GM10248 (cell line): ENCODE measurements at regions not wholly inside any gene's neighbourhood (a gene's known extent, or its start where the extent isn't known, plus 50 kb on each side); places are given as distances from the start of the nearest gene placed in this dataset.

Experiments used
- CTCF ChIA-PET: fragments of 300-600 bp; sonication (Branson Sonifier 250); formaldehyde crosslinking; extraction: SDS; loops from one replicate; lab custom pipeline; 2021; ENCODE audit warnings: antibody characterized with exemption; lab: Yijun Ruan, JAX
- POLR2A ChIA-PET: fragments of 350-650 bp; sonication (Branson Sonifier 250); formaldehyde crosslinking; extraction: SDS; loops from one replicate; lab custom pipeline; 2020; ENCODE audit warnings: antibody characterized with exemption; lab: Yijun Ruan, JAX
- DNase-seq: peaks from one replicate; pipeline ENCODE4 v3.0.0; 2012; ENCODE audit errors: extremely low spot score
- CTCF ChIP-seq: IDR thresholded peaks from 2 replicates; pipeline ENCODE4 v1.5.1; 2012; ENCODE audit warnings: mild to moderate bottlenecking, low read depth; ENCODE audit errors: extremely low read depth, missing control alignments, control extremely low read depth

GRCh38 chr1:38452246-38452645 is 405.7 kb upstream of the POU3F1 start:
- CTCF ChIA-PET = interaction anchor here (1.3 kb wide), 1 partner anchor 10 kb away, joined by 3 read pairs; no protein-coding TSS in a partner anchor

DNA sequence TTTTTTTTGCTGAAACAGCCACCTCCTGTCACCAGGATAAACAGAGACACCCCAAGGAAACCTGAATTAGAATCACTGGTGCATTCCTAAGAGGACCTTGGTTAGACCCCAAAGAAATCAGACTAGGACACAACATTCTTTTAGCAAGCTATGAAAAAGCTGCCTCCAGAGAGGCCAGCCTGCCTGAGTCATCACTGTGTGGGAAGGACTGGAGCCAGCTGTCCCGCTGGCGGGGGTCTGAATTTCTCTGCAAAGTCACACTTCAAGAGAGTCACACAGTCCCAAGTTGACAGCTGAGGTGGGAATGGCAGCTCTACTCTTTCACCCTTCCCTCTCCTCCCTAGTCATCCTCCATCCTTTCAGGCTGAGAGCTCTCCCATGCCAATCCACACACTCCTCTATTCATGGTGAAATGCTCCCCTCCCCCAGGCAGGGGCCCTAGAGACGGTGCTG is 405.0 kb upstream of the POU3F1 start:
- no peak for TF ChIP-seq CTCF
- ChIA-PET POLR2A (no interaction called here), CTCF (interaction anchor here (1.3 kb wide), 1 partner anchor 9 kb away, joined by 3 read pairs; no protein-coding TSS in a partner anchor)
- no peak for DNase-seq

More at GRCh38 chr1:38452246-38452645, 405.7 kb upstream of the POU3F1 start:
- TF ChIP-seq CTCF = no peak
- DNase-seq = no peak
- POLR2A ChIA-PET = no interaction called here

- ChIA-PET POLR2A (no interaction called here), CTCF (interaction anchor here (1.4 kb wide), 2 partner anchors 11 to 16 kb away, joined by 3 to 4 read pairs; no protein-coding TSS in a partner anchor)
- no peak for TF ChIP-seq CTCF
- DNase-seq = no peak
Observed at GRCh38 chr1:38448893-38449292, 402.3 kb upstream of the POU3F1 start.

DNA sequence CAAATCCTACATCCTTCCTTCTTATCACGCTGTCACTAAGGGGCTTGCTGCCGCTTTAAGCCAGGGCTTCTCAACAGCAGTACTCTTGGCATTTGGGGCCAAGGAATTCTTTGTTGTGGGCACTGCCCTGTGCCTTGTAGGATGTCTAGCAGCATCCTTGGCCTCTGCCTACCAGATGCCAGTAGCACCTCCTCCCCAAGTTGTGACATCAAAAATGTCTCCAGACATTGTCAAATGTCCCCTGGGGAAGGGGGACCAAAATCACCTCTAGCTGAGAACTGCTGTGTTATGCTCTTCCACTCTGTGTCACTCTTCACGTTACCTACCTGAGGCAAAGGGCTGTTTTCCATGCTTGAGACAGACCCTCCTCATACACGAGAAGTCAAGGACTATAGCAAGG is 400.3 kb upstream of the POU3F1 start:
- ChIA-PET POLR2A (no interaction called here), CTCF (interaction anchor here (1.5 kb wide), 1 partner anchor 11 kb away, joined by 4 read pairs; no protein-coding TSS in a partner anchor)
- no peak for DNase-seq
- no peak for TF ChIP-seq CTCF

GRCh38 chr1:38444770-38445442 is 398.3 kb upstream of the POU3F1 start:
- ChIA-PET POLR2A (no interaction called here), CTCF (interaction anchor here (1.5 to 2.4 kb wide), 2 partner anchors 12 to 16 kb away, joined by 3 to 8 read pairs; no protein-coding TSS in a partner anchor)
- no peak for DNase-seq
- no peak for TF ChIP-seq CTCF

GRCh38 chr1:38444311-38444710 is 397.7 kb upstream of the POU3F1 start:
- POLR2A ChIA-PET = no interaction called here
- TF ChIP-seq CTCF = no peak

More at GRCh38 chr1:38444311-38444710, 397.7 kb upstream of the POU3F1 start:
- CTCF ChIA-PET = interaction anchor here (1.5 to 2.4 kb wide), 2 partner anchors 13 to 17 kb away, joined by 3 to 8 read pairs; no protein-coding TSS in a partner anchor
- DNase-seq = no peak
